ENCODE measurements at regions not wholly inside any gene's neighbourhood (a gene's known extent, or its start where the extent isn't known, plus 50 kb on each side); places are given as distances from the start of the nearest gene placed in this dataset.

DNA sequence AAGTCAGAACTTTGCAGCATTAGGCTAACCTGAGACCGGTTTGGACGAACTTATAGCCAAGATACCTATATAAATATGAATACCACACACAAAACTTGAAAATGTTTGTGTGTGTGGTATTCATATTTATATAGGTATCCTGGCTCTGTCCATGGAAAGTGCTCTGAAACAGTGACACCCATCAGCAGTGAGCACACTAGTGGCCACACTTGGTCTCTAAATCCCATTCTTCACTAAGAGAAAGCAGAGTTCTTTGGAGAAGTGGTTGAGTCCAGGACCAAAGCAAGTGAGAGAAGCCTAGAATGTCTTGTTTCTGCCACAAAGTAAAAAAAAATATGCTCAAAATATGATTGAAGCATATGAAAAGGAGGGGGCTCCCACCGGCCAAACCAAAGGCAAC, 146.5 kb downstream of the TWIST2 start:
- TF ChIP-seq, protein P1, sequence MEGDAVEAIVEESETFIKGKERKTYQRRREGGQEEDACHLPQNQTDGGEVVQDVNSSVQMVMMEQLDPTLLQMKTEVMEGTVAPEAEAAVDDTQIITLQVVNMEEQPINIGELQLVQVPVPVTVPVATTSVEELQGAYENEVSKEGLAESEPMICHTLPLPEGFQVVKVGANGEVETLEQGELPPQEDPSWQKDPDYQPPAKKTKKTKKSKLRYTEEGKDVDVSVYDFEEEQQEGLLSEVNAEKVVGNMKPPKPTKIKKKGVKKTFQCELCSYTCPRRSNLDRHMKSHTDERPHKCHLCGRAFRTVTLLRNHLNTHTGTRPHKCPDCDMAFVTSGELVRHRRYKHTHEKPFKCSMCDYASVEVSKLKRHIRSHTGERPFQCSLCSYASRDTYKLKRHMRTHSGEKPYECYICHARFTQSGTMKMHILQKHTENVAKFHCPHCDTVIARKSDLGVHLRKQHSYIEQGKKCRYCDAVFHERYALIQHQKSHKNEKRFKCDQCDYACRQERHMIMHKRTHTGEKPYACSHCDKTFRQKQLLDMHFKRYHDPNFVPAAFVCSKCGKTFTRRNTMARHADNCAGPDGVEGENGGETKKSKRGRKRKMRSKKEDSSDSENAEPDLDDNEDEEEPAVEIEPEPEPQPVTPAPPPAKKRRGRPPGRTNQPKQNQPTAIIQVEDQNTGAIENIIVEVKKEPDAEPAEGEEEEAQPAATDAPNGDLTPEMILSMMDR (conservative IDR thresholded peaks at IDR 0.05; ENCODE audit: low read depth, low read length), result no peak
- TF ChIP-seq RCOR1 (IDR thresholded peaks at IDR 0.05; ENCODE audit: insufficient replicate concordance, low read length) (no peak), RAD21 (IDR thresholded peaks at IDR 0.05; ENCODE audit: low read length) (no peak)
